ENCODE measurements at regions not wholly inside any gene's neighbourhood (a gene's known extent, or its start where the extent isn't known, plus 50 kb on each side); places are given as distances from the start of the nearest gene placed in this dataset.

GRCh38 chr7:125241548-125241947, 311.9 kb upstream of the POT1 start:
- no peak for DNase-seq

DNA sequence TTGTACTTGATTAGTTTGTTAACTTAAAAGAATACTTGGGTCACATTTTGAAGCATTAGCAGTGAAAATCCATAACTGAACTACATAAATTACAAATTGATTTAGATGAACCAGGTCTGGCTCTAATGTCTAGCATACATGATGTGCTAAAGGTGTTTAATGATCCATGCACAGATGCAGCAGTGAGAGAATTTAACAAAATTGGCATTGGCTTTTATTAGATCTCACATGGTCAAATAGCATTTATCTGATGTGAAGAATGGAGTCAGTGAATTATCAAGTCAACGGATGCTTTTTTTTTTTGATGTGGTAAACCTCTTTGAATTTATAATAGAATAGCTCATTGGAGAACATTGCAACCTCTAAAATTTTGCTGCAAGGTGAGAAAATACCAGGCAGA, 293.0 kb upstream of the POT1 start:
- no peak for DNase-seq

- no peak for DNase-seq
Observed at GRCh38 chr7:125218076-125218475, 288.5 kb upstream of the POT1 start.

- no peak for DNase-seq
Observed at GRCh38 chr7:125201002-125201401, 271.4 kb upstream of the POT1 start.

DNA sequence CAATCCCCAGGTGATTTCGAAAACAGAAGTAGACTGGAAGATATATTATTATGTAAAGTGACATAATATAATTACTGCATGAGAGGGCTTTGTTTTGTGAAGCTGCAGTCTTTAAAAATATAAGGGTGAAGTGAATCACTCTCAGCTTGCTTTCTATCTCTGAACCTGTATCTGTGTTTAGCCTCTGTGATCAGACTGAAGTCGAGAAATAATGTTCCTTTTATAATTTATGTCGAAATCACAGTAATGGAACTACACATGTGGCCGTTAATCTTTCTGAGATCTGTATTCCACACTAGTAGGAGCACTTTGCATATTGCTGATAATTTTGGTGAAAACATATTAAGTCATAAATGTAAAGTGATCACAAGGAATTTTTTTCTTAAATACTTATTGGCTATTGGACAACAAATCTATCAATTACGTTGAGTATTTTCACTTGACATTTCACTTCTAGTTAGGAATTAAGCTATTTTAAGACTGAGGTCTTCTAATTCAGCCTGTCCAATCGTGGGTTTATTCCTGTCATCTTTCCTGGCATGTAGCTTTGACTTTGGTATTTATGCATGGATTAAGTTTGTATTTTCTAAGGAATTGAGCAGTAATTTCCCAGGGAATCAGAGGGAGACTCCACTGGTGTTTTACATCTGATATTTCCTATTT, 268.2 kb upstream of the POT1 start:
- DNase-seq = no peak

- no peak for DNase-seq
Observed at GRCh38 chr7:125195156-125195555, 265.5 kb upstream of the POT1 start.

DNA sequence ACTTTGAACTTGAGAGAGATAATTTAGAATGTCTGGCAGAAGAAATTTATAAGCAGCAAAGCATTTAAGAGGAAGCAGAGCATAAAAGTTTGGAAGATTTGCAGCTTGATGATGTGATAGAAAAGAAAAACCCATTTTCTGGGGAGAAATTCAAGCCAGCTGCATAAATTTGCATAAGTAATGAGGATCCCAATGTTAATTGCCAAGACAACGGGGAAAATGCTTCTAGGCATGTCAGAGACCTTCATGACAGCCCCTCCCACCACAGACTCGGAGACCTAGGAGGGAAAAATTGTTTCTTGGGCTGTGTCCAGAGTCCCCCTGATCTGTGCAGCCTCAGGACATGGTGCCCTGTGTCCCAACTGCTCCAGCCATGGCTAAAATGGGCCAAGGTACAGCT, 263.6 kb upstream of the POT1 start:
- no peak for DNase-seq

DNA sequence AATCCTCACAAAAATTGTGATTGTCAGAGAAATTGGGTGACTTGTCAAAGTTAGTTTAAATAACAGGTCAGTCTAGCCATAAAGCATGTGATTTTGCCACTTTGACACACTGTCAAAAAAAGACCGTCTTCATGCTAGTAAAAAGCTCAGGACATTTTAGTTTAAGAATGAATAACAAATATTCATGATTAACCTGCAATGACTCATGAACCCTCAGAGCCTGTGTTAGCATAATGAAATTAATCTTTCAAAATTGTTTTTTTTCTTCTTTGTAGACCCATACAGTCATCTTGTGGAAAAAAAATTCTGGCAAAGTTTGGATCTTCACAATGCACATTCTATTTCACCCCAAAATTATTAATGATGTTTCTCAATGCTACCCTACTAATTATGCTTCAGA, 255.2 kb upstream of the POT1 start:
- DNase-seq = no peak

DNA sequence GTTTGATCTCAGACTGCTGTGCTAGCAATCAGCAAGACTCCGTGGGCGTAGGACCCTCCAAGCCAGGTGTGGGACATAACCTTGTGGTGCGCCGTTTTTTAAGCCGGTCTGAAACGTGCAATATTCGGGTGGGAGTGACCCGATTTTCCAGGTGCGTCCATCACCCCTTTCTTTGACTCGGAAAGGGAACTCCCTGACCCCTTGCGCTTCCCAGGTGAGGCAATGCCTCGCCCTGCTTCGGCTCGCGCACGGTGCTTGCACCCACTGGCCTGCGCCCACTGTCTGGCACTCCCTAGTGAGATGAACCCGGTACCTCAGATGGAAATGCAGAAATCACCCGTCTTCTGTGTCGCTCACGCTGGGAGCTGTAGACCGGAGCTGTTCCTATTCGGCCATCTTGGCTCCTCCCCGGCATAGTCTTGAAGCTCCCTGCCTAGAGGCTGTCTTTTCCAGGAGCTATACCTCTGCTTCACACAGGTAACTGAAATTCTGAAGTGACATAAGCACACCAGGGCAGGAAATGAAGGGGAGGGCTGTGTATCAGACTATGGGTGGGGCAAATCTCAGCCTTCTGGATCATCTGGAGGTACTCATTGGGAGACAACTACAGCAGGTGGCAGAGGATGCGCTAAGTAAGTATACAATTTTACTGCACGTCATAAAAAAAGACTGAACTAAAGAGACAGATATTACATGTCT, 252.1 kb upstream of the POT1 start:
- DNase-seq = peak; percentile 36

GRCh38 chr7:125173571-125173970, 243.9 kb upstream of the POT1 start:
- DNase-seq = no peak

DNA sequence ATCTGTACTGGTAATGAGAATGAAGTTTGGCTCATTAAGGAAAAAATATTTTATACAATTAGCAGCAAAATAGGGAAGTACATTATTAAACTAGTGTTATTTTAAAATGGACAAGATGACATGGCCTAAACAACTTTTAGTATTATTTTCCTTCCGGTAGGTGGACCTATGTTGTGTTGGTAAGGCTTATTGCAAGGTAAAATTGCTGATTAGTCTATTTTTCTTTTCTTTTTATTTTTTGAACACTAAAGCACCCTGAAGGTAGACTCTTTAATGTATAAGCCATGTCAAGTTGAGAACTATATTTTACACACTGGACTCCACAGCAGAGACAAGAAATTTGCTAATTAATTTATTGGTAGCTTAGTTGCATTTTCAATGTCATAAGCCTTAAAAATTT, 239.5 kb upstream of the POT1 start:
- DNase-seq = no peak

- no peak for DNase-seq
Observed at GRCh38 chr7:125154930-125155329, 225.3 kb upstream of the POT1 start.

DNA sequence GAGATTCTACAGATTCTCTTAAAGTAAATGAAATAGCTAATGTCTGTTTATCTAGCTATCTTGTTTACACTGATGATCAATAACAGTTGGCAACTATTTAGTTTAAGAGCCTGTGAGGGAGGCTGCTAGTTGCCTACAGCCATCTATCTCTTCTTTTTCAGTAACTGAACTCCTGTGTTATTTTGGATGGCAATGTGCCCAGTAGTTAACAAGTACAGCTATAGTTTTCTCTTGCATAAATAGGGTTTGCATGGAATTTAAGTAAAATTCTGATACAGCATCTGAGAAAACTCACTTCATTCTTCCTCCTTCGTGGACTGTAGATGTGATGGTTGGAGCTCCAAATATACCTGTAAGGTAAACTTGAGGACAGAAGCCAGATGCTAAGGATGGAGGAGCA, 219.5 kb upstream of the POT1 start:
- DNase-seq = no peak

GRCh38 chr7:125147047-125147446, 217.4 kb upstream of the POT1 start:
- DNase-seq = no peak

GRCh38 chr7:125136755-125137532, 207.3 kb upstream of the POT1 start:
- DNase-seq = no peak

GRCh38 chr7:125136341-125136740, 206.7 kb upstream of the POT1 start:
- no peak for DNase-seq

DNA sequence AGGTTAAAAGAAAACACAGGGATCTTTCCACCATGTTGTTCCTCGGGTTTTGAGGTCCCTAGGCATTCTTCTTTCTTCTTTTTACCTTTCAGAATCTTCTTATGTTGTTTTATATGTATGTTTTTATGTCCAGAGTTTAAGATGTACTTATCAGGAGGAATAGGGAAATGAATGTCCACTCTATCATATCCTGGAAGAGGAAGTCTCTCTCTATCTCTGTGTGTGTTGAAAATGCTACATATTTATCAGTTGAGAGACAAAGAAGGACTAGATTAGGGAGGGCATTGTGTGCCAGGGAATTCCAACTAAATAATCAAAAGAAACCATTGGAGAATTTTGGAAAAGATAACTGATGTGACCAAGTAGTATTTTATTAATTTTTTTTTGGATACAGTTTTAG, 200.5 kb upstream of the POT1 start:
- no peak for DNase-seq

DNA sequence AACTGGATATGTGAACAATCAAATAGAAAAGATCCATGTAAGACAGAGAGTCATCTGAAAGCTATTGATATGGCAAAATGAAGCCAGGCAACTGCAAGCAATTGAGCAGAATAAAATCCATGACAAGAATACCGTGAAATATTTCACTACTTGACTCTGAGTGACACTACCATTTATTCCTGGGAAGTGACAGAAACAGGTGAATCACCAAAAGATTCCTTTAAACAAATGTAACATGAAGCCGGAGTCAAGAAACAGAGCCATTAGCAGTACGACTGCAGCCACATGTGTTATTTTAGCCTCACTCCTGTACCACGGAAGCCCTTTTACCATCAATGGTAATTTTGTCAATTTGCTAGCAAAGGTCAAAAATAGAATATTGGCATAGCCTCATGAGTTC, 197.7 kb upstream of the POT1 start:
- DNase-seq = no peak

DNA sequence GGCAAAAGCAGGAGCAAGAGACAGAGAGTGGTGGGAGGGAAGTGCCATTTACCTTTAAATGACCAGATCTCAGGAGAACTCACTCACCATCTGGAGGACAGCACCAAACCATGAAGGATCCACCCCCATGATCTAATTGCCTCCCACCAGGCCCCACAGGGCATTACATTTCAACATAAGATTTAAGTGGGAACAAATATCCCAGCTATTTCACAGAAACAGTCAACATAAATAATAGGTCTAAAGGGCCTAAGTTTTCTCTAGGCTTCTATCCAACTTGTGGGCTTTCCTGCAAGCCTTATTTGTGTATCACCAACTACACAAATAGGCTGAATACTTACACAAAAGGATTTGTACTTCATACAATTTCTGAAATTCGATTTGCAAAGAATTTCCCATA, 196.8 kb upstream of the POT1 start:
- DNase-seq = no peak

DNA sequence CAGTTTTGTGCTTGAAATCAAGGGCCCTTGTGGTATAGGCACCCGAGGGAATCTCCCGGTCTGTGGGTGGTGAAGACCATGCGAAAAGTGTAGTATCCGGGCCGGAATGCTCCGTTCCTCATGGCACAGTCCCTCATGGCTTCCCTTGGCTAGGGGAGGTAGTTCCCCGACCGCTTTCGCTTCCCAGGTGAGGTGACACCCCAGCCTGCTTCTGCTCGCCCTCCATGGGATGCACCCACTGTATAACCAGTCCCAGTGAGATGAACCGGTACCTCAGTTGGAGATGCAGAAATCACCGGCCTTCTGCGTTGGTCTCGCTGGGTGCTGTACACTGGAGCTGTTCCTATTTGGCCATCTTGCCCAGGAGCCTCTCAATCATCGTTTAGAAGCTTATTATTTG, 195.7 kb upstream of the POT1 start:
- no peak for DNase-seq

GRCh38 chr7:125122173-125122572, 192.5 kb upstream of the POT1 start:
- peak; percentile 33 for DNase-seq

- no peak for DNase-seq
Observed at GRCh38 chr7:125119559-125120115, 190.0 kb upstream of the POT1 start.

DNA sequence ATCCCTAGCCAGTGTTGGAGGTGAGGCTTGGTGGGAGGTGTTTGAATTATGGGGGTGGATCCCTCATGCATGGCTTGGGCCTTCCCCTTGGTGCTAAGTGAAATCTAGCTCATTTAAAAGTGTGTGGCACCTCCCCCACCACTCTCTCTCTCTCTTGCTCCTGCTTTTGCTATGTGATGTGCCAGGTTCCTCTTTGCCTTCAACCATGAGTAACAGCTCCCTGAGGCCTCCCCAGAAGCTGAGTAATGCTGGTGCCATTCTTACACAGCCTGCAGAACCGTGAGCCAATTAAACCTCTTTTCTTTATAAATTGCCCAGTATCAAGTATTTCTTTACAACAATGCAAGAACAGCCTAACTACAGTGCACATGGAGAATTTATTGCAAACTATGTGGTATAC, 188.8 kb upstream of the POT1 start:
- DNase-seq = no peak

GRCh38 chr7:125112850-125113249, 183.2 kb upstream of the POT1 start:
- no peak for DNase-seq
